HEK293 (cell line): ENCODE measurements at regions not wholly inside any gene's neighbourhood (a gene's known extent, or its start where the extent isn't known, plus 50 kb on each side); places are given as distances from the start of the nearest gene placed in this dataset.

Source experiments
- CTCF ChIA-PET: fragments of 350-600 bp; formaldehyde crosslinking; extraction: SDS; loops from one replicate; lab custom pipeline; 2021; ENCODE audit warnings: antibody characterized with exemption; lab: Yijun Ruan, JAX
- POLR2A ChIA-PET: fragments of 300-600 bp; formaldehyde crosslinking; extraction: SDS; loops from one replicate; lab custom pipeline; 2020; ENCODE audit warnings: antibody characterized with exemption, inconsistent platforms; lab: Yijun Ruan, JAX
- H3K27ac ChIP-seq: fragments of 200-500 bp; sonication (Bioruptor generic); 2 replicates; pipeline ENCODE4 v1.5.1; 2014; ENCODE audit warnings: low read depth, low read length, control low read depth, inconsistent platforms; ENCODE audit errors: extremely low read depth
- H3K36me3 ChIP-seq, 2 experiments: fragments of 200-500 bp in 1 of 2; sonication (Bioruptor generic) in 1 of 2; 1 replicate in 1 of 2; 2 replicates in 1 of 2; pipeline ENCODE4 v1.5.1; 2014 to 2017; ENCODE audit warnings: inconsistent platforms in 2 of 2, low read length in 2 of 2; ENCODE audit not compliant: control insufficient read depth in 2 of 2, insufficient read depth in 1 of 2
- H3K4me1 ChIP-seq: fragments of 200-500 bp; sonication (Bioruptor generic); 2 replicates; pipeline ENCODE4 v1.5.1; 2014; ENCODE audit warnings: mild to moderate bottlenecking, low read length, inconsistent platforms; ENCODE audit not compliant: control insufficient read depth, insufficient read depth
- H3K4me3 ChIP-seq: 2 replicates; pipeline ENCODE4 v1.5.1; 2011; ENCODE audit warnings: low read depth, mild to moderate bottlenecking, control low read depth, low read length, moderate library complexity
- H3K9me3 ChIP-seq: fragments of 200-500 bp; sonication (Bioruptor generic); 2 replicates; pipeline ENCODE4 v1.5.1; 2014; ENCODE audit warnings: low read depth, low read length, inconsistent platforms; ENCODE audit not compliant: control insufficient read depth, insufficient read depth
- BCL11A ChIP-seq: fragments of 450-650 bp; formaldehyde crosslinking; IDR thresholded peaks from 2 replicates; pipeline ENCODE4 v1.5.1; 2016; ENCODE audit warnings: low read depth, missing biosample characterization, missing genetic modification characterization
- HIC1 ChIP-seq: fragments of 450-650 bp; formaldehyde crosslinking; IDR thresholded peaks from 2 replicates; pipeline ENCODE4 v1.5.1; 2016; ENCODE audit warnings: missing biosample characterization, missing genetic modification characterization
- KLF8 ChIP-seq: fragments of 450-650 bp; formaldehyde crosslinking; IDR thresholded peaks from 2 replicates; pipeline ENCODE4 v1.5.1; 2016; ENCODE audit warnings: missing biosample characterization, missing genetic modification characterization
- PRDM6 ChIP-seq: fragments of 450-650 bp; formaldehyde crosslinking; IDR thresholded peaks from 2 replicates; pipeline ENCODE4 v1.5.1; 2017; ENCODE audit warnings: missing biosample characterization, missing genetic modification characterization
- RBAK ChIP-seq: fragments of 450-650 bp; formaldehyde crosslinking; IDR thresholded peaks from 2 replicates; pipeline ENCODE4 v1.5.1; 2016; ENCODE audit warnings: missing biosample characterization, missing genetic modification characterization
- REPIN1 ChIP-seq: fragments of 450-650 bp; formaldehyde crosslinking; IDR thresholded peaks from 2 replicates; pipeline ENCODE4 v1.5.1; 2017; ENCODE audit warnings: missing biosample characterization, missing genetic modification characterization, low read depth
- ZBTB44 ChIP-seq: fragments of 450-650 bp; IDR thresholded peaks from 2 replicates; pipeline ENCODE4 v1.5.1; 2018; ENCODE audit warnings: missing biosample characterization, mild to moderate bottlenecking, missing genetic modification characterization
- ZFP69B ChIP-seq: fragments of 450-650 bp; formaldehyde crosslinking; IDR thresholded peaks from 2 replicates; pipeline ENCODE4 v1.5.1; 2016; ENCODE audit warnings: missing biosample characterization, missing genetic modification characterization
- ZNF112 ChIP-seq: fragments of 450-650 bp; formaldehyde crosslinking; IDR thresholded peaks from 2 replicates; pipeline ENCODE4 v1.5.0; 2017; ENCODE audit warnings: missing biosample characterization, missing genetic modification characterization
- ZNF221 ChIP-seq: fragments of 450-650 bp; formaldehyde crosslinking; IDR thresholded peaks from 2 replicates; pipeline ENCODE4 v1.5.1; 2017; ENCODE audit warnings: missing biosample characterization, missing genetic modification characterization, borderline replicate concordance
- ZNF24 ChIP-seq: fragments of 450-650 bp; formaldehyde crosslinking; IDR thresholded peaks from 2 replicates; pipeline ENCODE4 v1.5.1; 2016; ENCODE audit warnings: missing biosample characterization, missing genetic modification characterization
- ZNF341 ChIP-seq: fragments of 450-650 bp; formaldehyde crosslinking; IDR thresholded peaks from 2 replicates; pipeline ENCODE4; 2016; ENCODE audit warnings: low read depth, missing biosample characterization, missing genetic modification characterization
- ZNF398 ChIP-seq: fragments of 450-650 bp; formaldehyde crosslinking; IDR thresholded peaks from 2 replicates; pipeline ENCODE4 v1.5.1; 2017; ENCODE audit warnings: missing biosample characterization, missing genetic modification characterization
- ZNF423 ChIP-seq: fragments of 450-650 bp; formaldehyde crosslinking; IDR thresholded peaks from 2 replicates; pipeline ENCODE4 v1.5.1; 2016; ENCODE audit warnings: missing biosample characterization, missing genetic modification characterization
- ZNF518A ChIP-seq: fragments of 450-650 bp; formaldehyde crosslinking; conservative IDR thresholded peaks from 2 replicates; pipeline ENCODE4 v1.5.1; 2016; ENCODE audit warnings: low read depth, missing biosample characterization, missing genetic modification characterization
- ZNF544 ChIP-seq: fragments of 450-650 bp; formaldehyde crosslinking; IDR thresholded peaks from 2 replicates; pipeline ENCODE4 v1.5.0; 2017; ENCODE audit warnings: missing biosample characterization, missing genetic modification characterization
- ZNF645 ChIP-seq: fragments of 450-650 bp; formaldehyde crosslinking; IDR thresholded peaks from 2 replicates; pipeline ENCODE4; 2016; ENCODE audit warnings: missing biosample characterization, missing genetic modification characterization
- ZNF792 ChIP-seq: fragments of 450-650 bp; formaldehyde crosslinking; IDR thresholded peaks from 2 replicates; pipeline ENCODE4 v1.5.1; 2016; ENCODE audit warnings: missing biosample characterization, missing genetic modification characterization
- ZNF837 ChIP-seq: fragments of 450-650 bp; formaldehyde crosslinking; IDR thresholded peaks from 2 replicates; pipeline ENCODE4 v1.5.1; 2016; ENCODE audit warnings: missing biosample characterization, missing genetic modification characterization
- ZSCAN5A ChIP-seq: fragments of 450-650 bp; formaldehyde crosslinking; IDR thresholded peaks from 2 replicates; pipeline ENCODE4 v1.5.1; 2016; ENCODE audit warnings: missing biosample characterization, missing genetic modification characterization

- Histone ChIP-seq H3K4me3 (no peak overlapping the region), H3K4me1 (no peaks in the 10 kb centered on the region), H3K27ac (no peak overlapping the region), H3K36me3 (no peaks in the 10 kb centered on the region), H3K9me3 (no peaks in the 10 kb centered on the region)
- no peak for TF ChIP-seq ZNF645 (tag by site-specific recombination)
- TF ChIP-seq ZNF341 (tag by site-specific recombination) = no peak
- no peak for TF ChIP-seq ZSCAN5A
- no peak for TF ChIP-seq RBAK (tag by site-specific recombination)
- TF ChIP-seq ZNF112 = no peak
- no peak for TF ChIP-seq ZNF792 (tag by site-specific recombination)
- CTCF ChIA-PET = interaction anchor here (1.4 kb wide), 1 partner anchor 25 kb away, joined by 4 read pairs; no protein-coding TSS in a partner anchor
- POLR2A ChIA-PET = no interaction called here
Measured at GRCh38 chr11:116242006-116242405, 530.8 kb downstream of the BUD13 start.

GRCh38 chr11:116240710-116241109 lies 532.1 kb downstream of the BUD13 start:
- Histone ChIP-seq H3K9me3 (no peaks in the 10 kb centered on the region), H3K4me1 (no peaks in the 10 kb centered on the region), H3K36me3 (no peaks in the 10 kb centered on the region), H3K4me3 (no peak overlapping the region), H3K27ac (no peak overlapping the region)
- ChIA-PET POLR2A (no interaction called here), CTCF (interaction anchor here (1.4 kb wide), 1 partner anchor 24 kb away, joined by 4 read pairs; no protein-coding TSS in a partner anchor)
- no peak for TF ChIP-seq ZBTB44
- no peak for TF ChIP-seq HIC1 (tag by site-specific recombination)
- no peak for TF ChIP-seq BCL11A (tag by site-specific recombination)
- TF ChIP-seq REPIN1 (tag by site-specific recombination) = no peak
- no peak for TF ChIP-seq RBAK (tag by site-specific recombination)
- no peak for TF ChIP-seq ZNF792 (tag by site-specific recombination)
- TF ChIP-seq ZNF837 (tag by site-specific recombination) = no peak
- no peak for TF ChIP-seq KLF8 (tag by site-specific recombination)
- no peak for TF ChIP-seq ZNF518A (tag by site-specific recombination)
- TF ChIP-seq ZNF423 (tag by site-specific recombination) = no peak
- no peak for TF ChIP-seq ZFP69B (tag by site-specific recombination)
- TF ChIP-seq ZNF544 = no peak
- no peak for TF ChIP-seq ZNF24 (tag by site-specific recombination)
- no peak for TF ChIP-seq ZNF398
- no peak for TF ChIP-seq ZNF221
- no peak for TF ChIP-seq PRDM6 (tag by site-specific recombination)
